HG02852 (cell line): ENCODE measurements at regions not wholly inside any gene's neighbourhood (a gene's known extent, or its start where the extent isn't known, plus 50 kb on each side); places are given as distances from the start of the nearest gene placed in this dataset.
A peak's percentile ranks its signal among the peaks of the same experiment; 100 is the strongest.

ENCODE experiments used
- ATAC-seq: cut with Tn5 transposase; IDR thresholded peaks from one replicate; pipeline ENCODE4 v1.9.1; 2021; ENCODE audit warnings: mild to moderate bottlenecking, moderate library complexity; ENCODE audit not compliant: unreplicated experiment

- ATAC-seq = no peak
Measured at GRCh38 chrX:145178268-145178667, 69.0 kb upstream of the SPANXN1 start.

DNA sequence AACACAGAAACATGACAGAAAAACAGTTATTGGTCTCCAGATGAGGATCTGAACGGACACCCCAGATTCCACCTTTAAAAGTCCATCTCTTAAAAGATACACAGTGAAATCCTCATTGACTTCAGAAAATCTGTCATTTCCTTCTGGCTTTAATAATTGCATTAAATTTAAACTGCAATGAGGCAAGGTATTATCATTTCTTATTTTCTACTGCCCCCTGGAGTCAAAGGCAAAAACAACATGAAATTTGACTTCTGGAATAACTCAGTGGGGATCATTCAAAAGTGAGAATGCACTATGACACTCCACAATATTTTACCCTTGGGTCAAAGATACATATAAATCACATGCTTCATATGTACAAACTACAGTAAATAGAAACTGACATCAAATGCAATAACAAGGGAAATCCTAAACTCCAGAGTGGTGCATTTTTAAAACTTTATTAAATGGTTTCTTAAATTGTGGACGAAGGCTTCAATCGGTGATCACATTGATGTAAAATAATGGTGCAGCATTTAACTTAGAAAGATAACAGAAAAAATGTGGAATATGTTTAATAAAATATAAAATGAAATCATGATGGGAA lies 56.4 kb upstream of the SPANXN1 start:
- peak; percentile 51 for ATAC-seq
